NCI-H2081 treated with DMSO at 0.1 percent for 48 hours (cell line): ENCODE measurements at regions not wholly inside any gene's neighbourhood (a gene's known extent, or its start where the extent isn't known, plus 50 kb on each side); places are given as distances from the start of the nearest gene placed in this dataset.
A peak's percentile ranks its signal among the peaks of the same experiment; 100 is the strongest.

ENCODE experiments used
- DNase-seq: peaks from one replicate; lab custom pipeline; 2025; lab: John Stamatoyannopoulos, UW

- no peak for DNase-seq
These were observed 156.0 kb downstream of the KATNAL1 start for GRCh38 chr13:30151388-30151787.

GRCh38 chr13:30149248-30149647 is 158.1 kb downstream of the KATNAL1 start:
- no peak for DNase-seq

GRCh38 chr13:30148786-30149185 is 158.6 kb downstream of the KATNAL1 start:
- DNase-seq: no peak

- DNase-seq: no peak
These were observed 159.1 kb downstream of the KATNAL1 start for GRCh38 chr13:30148171-30148754.

GRCh38 chr13:30147421-30147820 is 159.9 kb downstream of the KATNAL1 start:
- no peak for DNase-seq

- DNase-seq: no peak
These were observed 160.3 kb downstream of the KATNAL1 start for GRCh38 chr13:30147015-30147414.

GRCh38 chr13:30145709-30146367 is 161.5 kb downstream of the KATNAL1 start:
- DNase-seq: no peak

- DNase-seq: no peak
These were observed 163.5 kb downstream of the KATNAL1 start for GRCh38 chr13:30143666-30144400.

GRCh38 chr13:30142486-30143211 is 164.7 kb downstream of the KATNAL1 start:
- DNase-seq: no peak

GRCh38 chr13:30141775-30142485 is 165.4 kb downstream of the KATNAL1 start:
- DNase-seq: no peak

GRCh38 chr13:30140973-30141372 is 166.4 kb downstream of the KATNAL1 start:
- no peak for DNase-seq

GRCh38 chr13:30138511-30138910 is 168.8 kb downstream of the KATNAL1 start:
- no peak for DNase-seq

GRCh38 chr13:30135868-30136267 is 171.5 kb downstream of the KATNAL1 start:
- DNase-seq: no peak

- no peak for DNase-seq
These were observed 172.0 kb downstream of the KATNAL1 start for GRCh38 chr13:30135351-30135750.

GRCh38 chr13:30134578-30134977 is 172.8 kb downstream of the KATNAL1 start:
- DNase-seq: no peak

- no peak for DNase-seq
These were observed 173.4 kb downstream of the KATNAL1 start for GRCh38 chr13:30133996-30134395.

GRCh38 chr13:30133554-30133912 is 173.8 kb downstream of the KATNAL1 start:
- DNase-seq: no peak

GRCh38 chr13:30132623-30133553 is 174.5 kb downstream of the KATNAL1 start:
- DNase-seq: peak; percentile 27

GRCh38 chr13:30129411-30129810 is 177.9 kb downstream of the KATNAL1 start:
- no peak for DNase-seq

GRCh38 chr13:30128591-30128990 is 178.8 kb downstream of the KATNAL1 start:
- DNase-seq: no peak

- DNase-seq: no peak
These were observed 179.3 kb downstream of the KATNAL1 start for GRCh38 chr13:30128095-30128494.
